ENCODE measurements at regions not wholly inside any gene's neighbourhood (a gene's known extent, or its start where the extent isn't known, plus 50 kb on each side); places are given as distances from the start of the nearest gene placed in this dataset.

DNA sequence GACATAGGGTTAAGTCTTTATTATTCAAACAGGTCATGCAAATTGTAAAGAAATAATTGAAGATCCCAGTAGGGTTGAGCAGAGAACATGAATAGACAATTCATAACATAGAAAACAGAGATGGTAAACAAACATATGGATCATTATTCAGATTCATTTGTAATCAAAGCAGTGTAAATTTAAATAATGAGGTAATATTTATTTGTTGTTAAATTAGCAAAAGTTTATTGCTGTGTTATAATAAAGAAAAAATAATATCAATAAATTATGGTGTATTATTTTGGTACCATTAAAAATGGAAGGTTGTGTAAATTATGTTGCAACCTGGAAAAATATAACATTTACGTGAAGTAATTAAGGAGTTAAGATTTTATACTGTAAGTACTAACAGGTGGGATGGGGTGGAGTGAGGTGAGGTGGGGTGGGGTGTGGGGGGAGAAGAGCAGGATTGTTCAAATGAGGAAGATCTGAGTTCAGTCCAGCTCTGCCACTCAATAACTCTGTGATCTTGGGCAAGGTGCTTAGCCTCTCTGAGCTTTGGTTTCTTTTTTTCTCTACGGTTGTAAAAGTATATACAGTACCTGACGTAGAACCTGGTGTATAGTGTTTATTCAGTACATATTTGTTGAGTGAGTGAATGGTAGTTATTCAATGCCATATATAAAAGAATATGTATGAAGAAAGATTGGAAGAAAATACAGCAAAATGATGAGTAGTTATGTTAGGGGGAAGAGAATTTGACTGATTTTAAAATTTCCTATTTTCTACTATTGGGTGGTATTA, 140.3 kb upstream of the KIF26B start:
- no peak for DNase-seq (ENCODE audit: low read depth, low spot score)
- dilution Hi-C loops (cut with MboI; ENCODE audit: extremely low pct_ligation_motif_present, low sequenced_read_pairs) = no loop called here
- Histone ChIP-seq H3K4me3 (replicated peaks in 1 of 3; ENCODE audit: insufficient read depth in 1 of 3, low read depth in 1 of 3, low read length in 3 of 3) (no peak overlapping the region), H3K9me3 (replicated peaks; ENCODE audit: control insufficient read depth, insufficient read depth, low read length) (no peaks in the 10 kb centered on the region), H3K4me1 (ENCODE audit: control insufficient read depth, extremely low read depth, insufficient read depth, low read length) (no peaks in the 10 kb centered on the region), H2AFZ (ENCODE audit: low read depth, low read length) (no peak overlapping the region), H3K27me3 (ENCODE audit: control insufficient read depth in 2 of 2, insufficient read depth in 2 of 2, low read length in 2 of 2) (no peaks in the 10 kb centered on the region), H3K36me3 (ENCODE audit: control insufficient read depth in 2 of 2, extremely low read depth in 1 of 2, insufficient read depth in 2 of 2, low read length in 2 of 2) (no peaks in the 10 kb centered on the region), H3K9me1 (replicated peaks; ENCODE audit: control insufficient read depth, extremely low read depth, insufficient read depth, low read length) (no peaks in the 10 kb centered on the region), H4K20me1 (replicated peaks; ENCODE audit: control insufficient read depth, extremely low read depth, insufficient read depth, low read length) (no peaks in the 10 kb centered on the region), H3K79me2 (ENCODE audit: control insufficient read depth, insufficient read depth, low read length) (no peaks in the 10 kb centered on the region), H3K9ac (replicated peaks; ENCODE audit: extremely low read depth, insufficient read depth, low read length) (no peak overlapping the region), H3K4me2 (ENCODE audit: insufficient read depth, low read length) (no peak overlapping the region), H3K27ac (ENCODE audit: insufficient read depth, low read depth, low read length) (no peak overlapping the region)
- intact Hi-C loops (cut with micrococcal nuclease) = no loop called here
- ChIA-PET CTCF (interaction anchor here (0.5 to 3.1 kb wide), 2 partner anchors 28 to 417 kb away, joined by 3 to 15 read pairs; no protein-coding TSS in a partner anchor), POLR2A (interaction anchor here (0.7 kb wide), 1 partner anchor 139 kb away, joined by 8 read pairs; no protein-coding TSS in a partner anchor)
- FAIRE-seq = no peak
- BruUV-seq (replicated peaks) = no TSS peak
- no peak for TF ChIP-seq GATA2 (IDR thresholded peaks at IDR 0.05; ENCODE audit: insufficient read depth, insufficient read length, low read depth, low read length)
- no peak for TF ChIP-seq JUN (IDR thresholded peaks at IDR 0.05; ENCODE audit: borderline replicate concordance, insufficient read depth, insufficient read length, low read depth)
- no peak for TF ChIP-seq EZH2 (IDR thresholded peaks at IDR 0.05; ENCODE audit: borderline replicate concordance, low read depth, low read length, severe bottlenecking)
- TF ChIP-seq, protein P1, sequence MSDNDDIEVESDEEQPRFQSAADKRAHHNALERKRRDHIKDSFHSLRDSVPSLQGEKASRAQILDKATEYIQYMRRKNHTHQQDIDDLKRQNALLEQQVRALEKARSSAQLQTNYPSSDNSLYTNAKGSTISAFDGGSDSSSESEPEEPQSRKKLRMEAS (IDR thresholded peaks at IDR 0.05; ENCODE audit: insufficient read depth, insufficient read length) = no peak
- TF ChIP-seq POLR2A (IDR thresholded peaks at IDR 0.05; ENCODE audit: low read depth, low read length) = no peak
- TF ChIP-seq MYC (IDR thresholded peaks at IDR 0.05; ENCODE audit: low read depth, low read length) = no peak
- no peak for TF ChIP-seq CTCF (IDR thresholded peaks at IDR 0.05; ENCODE audit: extremely low read depth in 1 of 2, insufficient read depth in 1 of 2, low read depth in 1 of 2, low read length in 2 of 2)
- no peak for TF ChIP-seq POLR2AphosphoS5 (IDR thresholded peaks at IDR 0.05; ENCODE audit: insufficient read depth, low read depth, low read length)
- TF ChIP-seq FOS (IDR thresholded peaks at IDR 0.05; ENCODE audit: borderline replicate concordance, insufficient read depth, low read length) = no peak
